Loucy (cell line): ENCODE measurements at regions not wholly inside any gene's neighbourhood (a gene's known extent, or its start where the extent isn't known, plus 50 kb on each side); places are given as distances from the start of the nearest gene placed in this dataset.

ENCODE experiments used
- H2AFZ ChIP-seq: fragments of 200-600 bp; sonication (generic); 2 replicates; pipeline ENCODE4 v1.6.0; 2016; ENCODE audit warnings: antibody characterized with exemption, mild to moderate bottlenecking, low read length, moderate library complexity
- H3F3A ChIP-seq: fragments of 200-600 bp; 2 replicates; pipeline ENCODE4 v1.6.0; 2016; ENCODE audit warnings: antibody characterized with exemption, low read depth, mild to moderate bottlenecking
- H3K27me3 ChIP-seq: fragments of 200-600 bp; sonication (generic); 2 replicates; pipeline ENCODE4 v1.6.1; 2014; ENCODE audit warnings: low read length, mild to moderate bottlenecking; ENCODE audit not compliant: insufficient read depth, poor library complexity, severe bottlenecking
- H3K36me3 ChIP-seq: fragments of 200-600 bp; sonication (generic); 2 replicates; pipeline ENCODE4 v1.6.1; 2016; ENCODE audit warnings: low read length; ENCODE audit not compliant: insufficient read depth
- H3K4me1 ChIP-seq: fragments of 200-600 bp; sonication (generic); 2 replicates; pipeline ENCODE4 v1.5.1; 2014; ENCODE audit warnings: low read length, mild to moderate bottlenecking; ENCODE audit not compliant: insufficient read depth, poor library complexity, severe bottlenecking
- H3K4me2 ChIP-seq: fragments of 200-600 bp; sonication (generic); 2 replicates; pipeline ENCODE4 v1.6.0; 2014; ENCODE audit warnings: antibody characterized with exemption, low read length, low read depth, mild to moderate bottlenecking; ENCODE audit not compliant: poor library complexity, severe bottlenecking
- H3K4me3 ChIP-seq: fragments of 200-600 bp; sonication (generic); 2 replicates; pipeline ENCODE4 v1.5.1; 2014; ENCODE audit warnings: low read length, mild to moderate bottlenecking, mixed read lengths; ENCODE audit not compliant: poor library complexity, severe bottlenecking
- H3K79me2 ChIP-seq: fragments of 200-600 bp; sonication (generic); 2 replicates; pipeline ENCODE4 v1.6.1; 2014; ENCODE audit warnings: low read length; ENCODE audit not compliant: insufficient read depth
- H3K9ac ChIP-seq: fragments of 200-600 bp; sonication (generic); 2 replicates; pipeline ENCODE4 v1.6.0; 2014; ENCODE audit warnings: mild to moderate bottlenecking, low read depth, low read length, moderate library complexity; ENCODE audit not compliant: poor library complexity, severe bottlenecking
- H3K9me2 ChIP-seq: fragments of 200-600 bp; sonication (generic); replicated peaks from 2 replicates; pipeline ENCODE4 v1.6.1; 2016; ENCODE audit warnings: low read depth, low read length, mixed read lengths
- H3K9me3 ChIP-seq: fragments of 200-600 bp; sonication (generic); 2 replicates; pipeline ENCODE4 v1.6.1; 2014; ENCODE audit warnings: mild to moderate bottlenecking, antibody characterized with exemption, low read length, low read depth; ENCODE audit not compliant: insufficient read depth
- H4K20me1 ChIP-seq: fragments of 200-600 bp; sonication (generic); 2 replicates; pipeline ENCODE4 v1.6.0; 2014; ENCODE audit warnings: antibody characterized with exemption, low read length, mild to moderate bottlenecking; ENCODE audit not compliant: insufficient read depth, poor library complexity, severe bottlenecking
- EZH2phosphoT487 ChIP-seq: fragments of 200-600 bp; IDR thresholded peaks from 2 replicates; pipeline ENCODE4 v1.6.1; 2018; ENCODE audit warnings: antibody characterized with exemption, mild to moderate bottlenecking, moderate library complexity, borderline replicate concordance
- TF ChIP-seq, protein P1 (sequence below): fragments of 200-600 bp; sonication (generic); conservative IDR thresholded peaks from 2 replicates; pipeline ENCODE4 v1.5.1; 2014; ENCODE audit warnings: mild to moderate bottlenecking, antibody characterized with exemption, low read length

DNA sequence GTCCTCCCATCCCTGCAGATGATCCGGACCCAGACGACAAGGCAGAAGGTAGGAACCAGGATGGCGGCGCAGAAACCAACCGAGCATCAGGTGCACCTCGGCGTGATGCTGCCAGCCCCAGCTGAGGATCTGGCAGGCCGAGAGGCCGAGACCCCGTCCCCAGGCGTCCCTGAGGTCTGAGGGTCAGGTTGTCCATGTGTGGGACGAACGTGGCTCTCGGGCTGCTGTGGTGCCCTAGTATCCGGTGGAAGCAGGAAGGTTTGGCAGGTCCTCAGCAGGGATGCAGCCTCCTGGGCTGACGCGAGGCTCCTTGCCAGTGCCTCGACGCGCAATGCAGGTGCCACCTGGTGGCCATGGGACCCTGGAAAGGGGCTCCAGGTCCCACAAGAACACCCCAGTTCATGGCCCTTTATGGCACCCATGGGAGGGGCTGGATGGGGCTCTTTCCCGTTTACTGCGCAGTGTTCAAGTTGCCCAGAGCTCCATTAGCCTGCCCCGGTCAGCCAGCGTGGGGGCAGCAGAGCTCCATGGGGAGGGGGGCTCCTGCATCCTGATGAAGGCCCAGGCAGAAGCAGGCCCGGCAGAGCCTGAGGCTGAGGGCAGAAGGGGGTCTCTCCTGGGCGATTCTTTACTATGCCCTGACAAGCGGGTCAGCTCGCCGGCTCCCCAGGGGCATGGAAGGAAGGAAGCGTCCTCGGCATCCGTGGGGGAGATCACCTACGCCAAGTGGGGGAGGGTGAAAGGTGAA, 129.9 kb downstream of the CTTN start:
- Histone ChIP-seq H2AFZ (no peak overlapping the region), H4K20me1 (no peaks in the 10 kb centered on the region), H3K9me3 (peaks cover 5% of the 10 kb centered on the region; the same call in 1 of the 2 replicates), H3K4me1 (no peaks in the 10 kb centered on the region), H3K4me3 (no peak overlapping the region), H3K36me3 (no peaks in the 10 kb centered on the region), H3K9me2 (no peaks in the 10 kb centered on the region), H3F3A (no peaks in the 10 kb centered on the region), H3K4me2 (no peak overlapping the region), H3K27me3 (no peaks in the 10 kb centered on the region), H3K9ac (no peak overlapping the region), H3K79me2 (no peaks in the 10 kb centered on the region)
- TF ChIP-seq, protein P1, sequence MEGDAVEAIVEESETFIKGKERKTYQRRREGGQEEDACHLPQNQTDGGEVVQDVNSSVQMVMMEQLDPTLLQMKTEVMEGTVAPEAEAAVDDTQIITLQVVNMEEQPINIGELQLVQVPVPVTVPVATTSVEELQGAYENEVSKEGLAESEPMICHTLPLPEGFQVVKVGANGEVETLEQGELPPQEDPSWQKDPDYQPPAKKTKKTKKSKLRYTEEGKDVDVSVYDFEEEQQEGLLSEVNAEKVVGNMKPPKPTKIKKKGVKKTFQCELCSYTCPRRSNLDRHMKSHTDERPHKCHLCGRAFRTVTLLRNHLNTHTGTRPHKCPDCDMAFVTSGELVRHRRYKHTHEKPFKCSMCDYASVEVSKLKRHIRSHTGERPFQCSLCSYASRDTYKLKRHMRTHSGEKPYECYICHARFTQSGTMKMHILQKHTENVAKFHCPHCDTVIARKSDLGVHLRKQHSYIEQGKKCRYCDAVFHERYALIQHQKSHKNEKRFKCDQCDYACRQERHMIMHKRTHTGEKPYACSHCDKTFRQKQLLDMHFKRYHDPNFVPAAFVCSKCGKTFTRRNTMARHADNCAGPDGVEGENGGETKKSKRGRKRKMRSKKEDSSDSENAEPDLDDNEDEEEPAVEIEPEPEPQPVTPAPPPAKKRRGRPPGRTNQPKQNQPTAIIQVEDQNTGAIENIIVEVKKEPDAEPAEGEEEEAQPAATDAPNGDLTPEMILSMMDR, result no peak
- TF ChIP-seq EZH2phosphoT487, result no peak

DNA sequence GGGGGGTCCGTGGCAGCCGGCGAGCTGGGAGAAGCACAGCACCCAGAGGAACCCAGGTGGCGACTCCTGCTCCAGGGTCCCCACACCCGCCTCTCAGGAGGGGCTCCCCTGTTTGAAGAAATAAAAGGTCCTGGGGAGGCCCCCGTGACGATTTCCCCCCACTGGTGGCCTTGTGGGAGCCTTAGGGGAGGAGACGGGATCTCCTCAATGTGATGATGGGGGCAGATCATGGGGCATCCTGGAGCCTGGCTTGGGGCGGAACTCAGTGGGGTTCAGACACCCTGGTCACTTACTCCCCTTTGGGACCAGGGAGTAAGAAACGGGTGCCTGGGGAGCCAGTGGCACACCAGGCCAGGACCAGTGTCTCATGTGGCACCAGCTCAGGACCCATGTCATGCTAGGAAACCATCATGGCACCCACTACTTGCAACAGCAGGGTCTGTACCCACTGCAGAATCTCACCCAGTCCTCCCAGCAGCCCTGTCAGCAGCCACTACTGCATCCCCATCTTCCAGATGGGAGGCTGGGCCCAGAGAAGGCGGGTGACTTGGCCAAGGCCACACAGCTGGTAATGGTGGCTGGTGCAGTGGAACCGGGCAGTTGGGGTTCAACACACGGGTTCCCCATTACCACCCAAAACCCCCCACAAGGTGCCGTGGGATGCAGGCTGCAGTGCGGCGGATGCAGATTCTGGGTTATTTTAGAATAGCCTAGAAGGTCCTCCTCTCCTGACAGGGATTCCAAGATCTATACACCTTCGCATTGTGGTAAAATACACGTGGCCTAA, 130.7 kb downstream of the CTTN start:
- H3K4me3 ChIP-seq, result no peak overlapping the region
- no peak overlapping the region for H2AFZ ChIP-seq
- no peaks in the 10 kb centered on the region for H3K27me3 ChIP-seq
- no peaks in the 10 kb centered on the region for H3K9me2 ChIP-seq
- H3K4me2 ChIP-seq, result no peak overlapping the region
- H4K20me1 ChIP-seq, result no peaks in the 10 kb centered on the region
- H3K9me3 ChIP-seq, result peaks cover 5% of the 10 kb centered on the region; the same call in 1 of the 2 replicates
- H3K4me1 ChIP-seq, result no peaks in the 10 kb centered on the region
- no peaks in the 10 kb centered on the region for H3K79me2 ChIP-seq
- no peaks in the 10 kb centered on the region for H3F3A ChIP-seq
- TF ChIP-seq EZH2phosphoT487, result no peak
- TF ChIP-seq, protein P1, result no peak
- no peak overlapping the region for H3K9ac ChIP-seq
- no peaks in the 10 kb centered on the region for H3K36me3 ChIP-seq

DNA sequence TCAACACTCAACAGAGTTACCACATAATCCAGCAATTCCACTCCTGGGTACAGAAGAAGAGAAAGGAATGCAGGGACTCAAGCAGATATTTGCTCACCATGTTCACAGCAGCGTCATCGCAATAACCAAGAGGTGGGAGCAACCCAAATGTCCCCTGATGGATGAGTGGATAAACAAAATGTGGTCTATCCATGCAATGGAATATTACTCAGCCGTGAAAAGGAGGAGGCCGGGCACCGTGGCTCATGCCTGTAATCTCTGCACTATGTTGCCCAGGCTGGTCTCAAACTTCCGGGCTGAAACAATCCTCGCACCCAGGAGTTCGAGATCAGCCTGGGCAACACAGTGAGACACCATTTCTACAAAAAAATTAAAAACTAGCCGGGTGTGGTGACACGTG, 131.7 kb downstream of the CTTN start:
- TF ChIP-seq, protein P1, result no peak
- no peak for TF ChIP-seq EZH2phosphoT487
- H3K4me3 ChIP-seq, result no peak overlapping the region
- H3K79me2 ChIP-seq, result no peaks in the 10 kb centered on the region
- H3K9me2 ChIP-seq, result no peaks in the 10 kb centered on the region
- no peaks in the 10 kb centered on the region for H4K20me1 ChIP-seq
- H2AFZ ChIP-seq, result no peak overlapping the region
- no peak overlapping the region for H3K9ac ChIP-seq
- H3K4me2 ChIP-seq, result no peak overlapping the region
- no peaks in the 10 kb centered on the region for H3F3A ChIP-seq
- H3K27me3 ChIP-seq, result no peaks in the 10 kb centered on the region
- no peaks in the 10 kb centered on the region for H3K36me3 ChIP-seq
- H3K4me1 ChIP-seq, result no peaks in the 10 kb centered on the region
- H3K9me3 ChIP-seq, result peaks cover 5% of the 10 kb centered on the region; the same call in 1 of the 2 replicates
